Right lobe of liver (tissue), 4 donors: ENCODE measurements at regions not wholly inside any gene's neighbourhood (a gene's known extent, or its start where the extent isn't known, plus 50 kb on each side); places are given as distances from the start of the nearest gene placed in this dataset.

Experiments used
- CTCF ChIP-seq, 4 donors: fragments of 200-600 bp in 3 of 4; fragments of 450-650 bp in 1 of 4; IDR thresholded peaks; one replicate each; pipeline versions ENCODE4 v1.5.1 to v1.8.0; 2016 to 2022; ENCODE audit warnings: antibody characterized with exemption in 4 of 4, mild to moderate bottlenecking in 2 of 4
- POLR2A ChIP-seq: fragments of 450-650 bp; IDR thresholded peaks from one replicate; pipeline ENCODE4 v1.6.1; 2017; ENCODE audit warnings: antibody characterized with exemption, mild to moderate bottlenecking
- donor health status: DM: no; HTN: no; CAD: no.
- donor health status: DM: no; HTN: no; CAD: no.
- donor health status: DM: no; HTN: yes; CAD: no.

- TF ChIP-seq CTCF (IDR thresholded peaks at IDR 0.05) (no peak), POLR2A (no peak)
These were observed 259.4 kb upstream of the JADE1 start for GRCh38 chr4:128550060-128550459.
